Thyroid gland (tissue), 4 donors: ENCODE measurements at regions not wholly inside any gene's neighbourhood (a gene's known extent, or its start where the extent isn't known, plus 50 kb on each side); places are given as distances from the start of the nearest gene placed in this dataset.

Source experiments
- DNase-seq, 2 donors: peaks; one replicate each; pipeline ENCODE4 v3.0.0-alpha.2; 2019
- H3K27ac ChIP-seq, 3 donors: fragments of 200-600 bp; sonication (generic); 1 replicate in 2 of 3; 2 replicates in 1 of 3; pipeline ENCODE4 v1.5.1; 2016 to 2019; ENCODE audit warnings: mild to moderate bottlenecking in 1 of 3, moderate library complexity in 1 of 3
- H3K27me3 ChIP-seq: fragments of 200-600 bp; sonication (generic); one replicate; pipeline ENCODE4 v1.5.1; 2019
- H3K36me3 ChIP-seq, 2 donors: fragments of 200-600 bp; sonication (generic); one replicate each; pipeline ENCODE4 v1.5.1; 2016 to 2019
- H3K4me1 ChIP-seq, 2 donors: fragments of 200-600 bp; sonication (generic); one replicate each; pipeline ENCODE4 v1.5.1; 2017 to 2019
- H3K4me3 ChIP-seq, 3 donors: fragments of 200-600 bp; sonication (generic); replicated peaks in 1 of 3; 1 replicate in 2 of 3; 2 replicates in 1 of 3; pipeline ENCODE4 v1.5.1; 2016; ENCODE audit warnings: mild to moderate bottlenecking in 1 of 3
- H3K9me3 ChIP-seq: fragments of 200-600 bp; sonication (generic); one replicate; pipeline ENCODE4 v1.5.1; 2017
- POLR2A ChIP-seq, 2 donors: fragments of 450-650 bp; IDR thresholded peaks; one replicate each; pipeline ENCODE4 v1.6.1; 2017; ENCODE audit warnings: antibody characterized with exemption in 2 of 2, mild to moderate bottlenecking in 2 of 2, moderate library complexity in 1 of 2
- WGBS, 2 donors: methylation state at CpG; one replicate each; pipeline ENCODE4 v1.1.5; 2017; 5-methylcytosine and 5-hydroxymethylcytosine counted together
- intact Hi-C: fragments of 100-400 bp; cut with DNase I; formaldehyde crosslinking; loops from one replicate; pipeline ENCODE4 v1.15.1; 2023
- TF ChIP-seq, protein P1 (sequence below), 6 experiments: fragments of 200-600 bp in 3 of 6; fragments of 450-650 bp in 3 of 6; sonication (generic) in 3 of 6; IDR thresholded peaks; one replicate each; pipeline ENCODE4 v1.5.1; 2016 to 2019; ENCODE audit warnings: antibody characterized with exemption in 6 of 6, mild to moderate bottlenecking in 2 of 6, inconsistent platforms in 1 of 6, moderate library complexity in 1 of 6

- H3K9me3 ChIP-seq = no peaks in the 10 kb centered on the region
- DNase-seq = no peak
- no peaks in the 10 kb centered on the region for H3K36me3 ChIP-seq
- no peak overlapping the region for H3K4me3 ChIP-seq
- H3K27ac ChIP-seq = no peak overlapping the region
- H3K27me3 ChIP-seq = no peaks in the 10 kb centered on the region
- H3K4me1 ChIP-seq = no peaks in the 10 kb centered on the region
- TF ChIP-seq, protein P1, sequence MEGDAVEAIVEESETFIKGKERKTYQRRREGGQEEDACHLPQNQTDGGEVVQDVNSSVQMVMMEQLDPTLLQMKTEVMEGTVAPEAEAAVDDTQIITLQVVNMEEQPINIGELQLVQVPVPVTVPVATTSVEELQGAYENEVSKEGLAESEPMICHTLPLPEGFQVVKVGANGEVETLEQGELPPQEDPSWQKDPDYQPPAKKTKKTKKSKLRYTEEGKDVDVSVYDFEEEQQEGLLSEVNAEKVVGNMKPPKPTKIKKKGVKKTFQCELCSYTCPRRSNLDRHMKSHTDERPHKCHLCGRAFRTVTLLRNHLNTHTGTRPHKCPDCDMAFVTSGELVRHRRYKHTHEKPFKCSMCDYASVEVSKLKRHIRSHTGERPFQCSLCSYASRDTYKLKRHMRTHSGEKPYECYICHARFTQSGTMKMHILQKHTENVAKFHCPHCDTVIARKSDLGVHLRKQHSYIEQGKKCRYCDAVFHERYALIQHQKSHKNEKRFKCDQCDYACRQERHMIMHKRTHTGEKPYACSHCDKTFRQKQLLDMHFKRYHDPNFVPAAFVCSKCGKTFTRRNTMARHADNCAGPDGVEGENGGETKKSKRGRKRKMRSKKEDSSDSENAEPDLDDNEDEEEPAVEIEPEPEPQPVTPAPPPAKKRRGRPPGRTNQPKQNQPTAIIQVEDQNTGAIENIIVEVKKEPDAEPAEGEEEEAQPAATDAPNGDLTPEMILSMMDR (IDR thresholded peaks at IDR 0.05) = no peak
- TF ChIP-seq POLR2A (IDR thresholded peaks at IDR 0.05) = no peak
- intact Hi-C loops = no loop called here
Measured at GRCh38 chr14:38794677-38795076, 308.4 kb downstream of the SEC23A start.

DNA sequence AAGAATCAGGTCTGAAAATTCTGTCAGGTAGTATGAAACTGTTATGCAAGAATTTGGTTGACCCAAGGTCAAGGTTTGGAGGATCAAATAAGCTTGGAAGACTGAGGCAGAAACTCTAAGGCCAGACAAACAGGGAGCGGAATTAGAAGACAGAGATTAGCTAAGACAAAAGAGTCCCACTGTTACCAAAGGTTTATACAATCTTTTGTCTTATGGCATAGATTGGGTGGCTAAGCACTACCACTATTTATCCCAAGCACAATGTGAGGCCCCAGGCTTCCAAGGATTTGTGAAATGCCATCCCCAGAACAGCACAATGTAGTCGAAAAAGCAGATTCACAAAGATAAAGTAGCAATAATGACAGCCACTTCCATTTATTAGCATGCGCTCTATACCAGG is 311.2 kb downstream of the SEC23A start:
- H3K4me1 ChIP-seq = no peaks in the 10 kb centered on the region

DNA sequence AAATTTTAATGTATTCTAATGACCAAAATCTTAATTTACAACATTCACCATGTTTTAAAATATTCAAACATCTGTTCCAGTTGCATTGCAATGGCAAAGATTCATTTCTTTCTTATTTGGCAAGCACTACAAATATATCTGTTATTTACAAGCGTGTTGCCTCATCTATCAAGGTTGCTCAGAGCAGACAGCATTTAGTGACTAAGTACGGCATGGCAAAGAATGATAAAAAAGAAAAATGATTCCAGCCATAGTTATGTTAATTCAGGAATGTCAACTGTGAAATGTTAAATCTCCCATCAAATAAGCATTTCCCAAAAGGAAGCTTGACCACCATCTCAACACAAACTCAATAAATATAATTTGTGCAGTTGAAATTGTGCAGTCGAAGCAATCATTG is 312.1 kb downstream of the SEC23A start:
- TF ChIP-seq, protein P1 (IDR thresholded peaks at IDR 0.05) = no peak
- TF ChIP-seq POLR2A (IDR thresholded peaks at IDR 0.05) = no peak
- Histone ChIP-seq H3K27ac (no peak overlapping the region), H3K36me3 (no peaks in the 10 kb centered on the region), H3K27me3 (no peaks in the 10 kb centered on the region), H3K4me3 (no peak overlapping the region), H3K4me1 (no peaks in the 10 kb centered on the region), H3K9me3 (no peaks in the 10 kb centered on the region)
- DNase-seq = no peak
- intact Hi-C loops = no loop called here
- WGBS, 2 donors = 79 to 81% methylated on average over 3 of the region's 3 CpGs

More for the DNA sequence above, 311.2 kb downstream of the SEC23A start:
- 84% methylated on average over 3 of the region's 3 CpGs for WGBS, 2 donors
- H3K4me3 ChIP-seq = no peak overlapping the region
- no peak overlapping the region for H3K27ac ChIP-seq
- TF ChIP-seq, protein P1 (IDR thresholded peaks at IDR 0.05) = no peak
- TF ChIP-seq POLR2A (IDR thresholded peaks at IDR 0.05) = no peak
- no peaks in the 10 kb centered on the region for H3K27me3 ChIP-seq
- no peaks in the 10 kb centered on the region for H3K36me3 ChIP-seq
- DNase-seq = no peak
- intact Hi-C loops = no loop called here
- no peaks in the 10 kb centered on the region for H3K9me3 ChIP-seq

DNA sequence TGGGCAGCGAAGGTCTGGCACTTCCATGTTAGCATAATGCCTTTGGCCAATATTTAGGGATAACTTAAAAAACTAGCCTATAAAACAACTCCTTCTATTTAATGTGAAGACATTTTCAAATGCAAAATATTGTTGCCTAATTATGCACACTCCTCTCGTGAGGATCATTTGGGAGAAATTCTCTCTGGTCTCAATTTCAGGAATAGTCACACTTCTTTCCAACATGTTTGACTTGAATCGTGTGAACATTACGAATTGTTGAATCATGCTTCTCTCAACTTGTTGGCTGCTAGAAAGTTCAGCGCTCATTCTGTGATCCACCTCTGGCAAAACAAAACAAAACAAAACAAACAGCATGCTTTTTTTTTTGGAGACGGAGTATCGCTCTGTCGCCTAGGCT is 313.2 kb downstream of the SEC23A start:
- no peaks in the 10 kb centered on the region for H3K4me1 ChIP-seq
- no peaks in the 10 kb centered on the region for H3K9me3 ChIP-seq
- no peak for DNase-seq
- no peak for TF ChIP-seq POLR2A (IDR thresholded peaks at IDR 0.05)
- TF ChIP-seq, protein P1 (IDR thresholded peaks at IDR 0.05) = no peak
- WGBS, 2 donors = 87 to 90% methylated on average over 8 of the region's 8 CpGs
- intact Hi-C loops = no loop called here
- no peaks in the 10 kb centered on the region for H3K27me3 ChIP-seq
- H3K36me3 ChIP-seq = no peaks in the 10 kb centered on the region
- H3K4me3 ChIP-seq = no peak overlapping the region
- no peak overlapping the region for H3K27ac ChIP-seq

- TF ChIP-seq, protein P1 (IDR thresholded peaks at IDR 0.05) = no peak
- TF ChIP-seq POLR2A (IDR thresholded peaks at IDR 0.05) = no peak
- Histone ChIP-seq H3K27me3 (no peaks in the 10 kb centered on the region), H3K27ac (no peak overlapping the region), H3K36me3 (no peaks in the 10 kb centered on the region), H3K9me3 (no peaks in the 10 kb centered on the region), H3K4me1 (no peaks in the 10 kb centered on the region), H3K4me3 (no peak overlapping the region)
- WGBS, 2 donors = 88 to 91% methylated on average over 4 of the region's 4 CpGs
- DNase-seq = no peak
- intact Hi-C loops = no loop called here
Measured at GRCh38 chr14:38788060-38788459, 315.0 kb downstream of the SEC23A start.
